Panc1 (cell line): ENCODE measurements at regions not wholly inside any gene's neighbourhood (a gene's known extent, or its start where the extent isn't known, plus 50 kb on each side); places are given as distances from the start of the nearest gene placed in this dataset.

ENCODE experiments used
- ATAC-seq: fragments of 200-7000 bp; cut with Tn5 transposase; 2 replicates; pipeline ENCODE4 v1.9.1; 2020; ENCODE audit warnings: mild to moderate bottlenecking, moderate library complexity
- BruUV-seq: library from RNA; stranded (reverse); fragments of 400-500 nt; replicated peaks from 2 replicates; lab custom pipeline; 2021; lab: Mats Ljungman, UMichigan
- CTCF ChIA-PET: fragments of 300-600 bp; sonication (Branson Sonifier 250); formaldehyde crosslinking; loops from one replicate; lab custom pipeline; 2022; ENCODE audit warnings: antibody characterized with exemption; lab: Charles Lee
- POLR2A ChIA-PET: fragments of 300-600 bp; sonication (Branson Sonifier 250); formaldehyde crosslinking; loops from one replicate; lab custom pipeline; 2022; ENCODE audit warnings: antibody characterized with exemption; lab: Charles Lee
- DNase-seq: peaks from one replicate; pipeline ENCODE4 v3.0.0-alpha.2; 2010; ENCODE audit warnings: low read depth, low spot score
- H3K27ac ChIP-seq: 2 replicates; pipeline ENCODE4 v1.5.1; 2011; ENCODE audit warnings: mild to moderate bottlenecking, low read length, inconsistent platforms
- H3K27me3 ChIP-seq: fragments of 200-500 bp; sonication (Bioruptor generic); 2 replicates; pipeline ENCODE4 v1.6.0; 2014; ENCODE audit warnings: low read length, inconsistent platforms; ENCODE audit not compliant: control insufficient read depth, insufficient read depth
- H3K36me3 ChIP-seq: fragments of 200-500 bp; sonication (Bioruptor generic); 2 replicates; pipeline ENCODE4 v1.5.1; 2014; ENCODE audit warnings: inconsistent platforms, mild to moderate bottlenecking, low read length, moderate library complexity; ENCODE audit not compliant: control insufficient read depth, insufficient read depth
- H3K4me1 ChIP-seq: 2 replicates; pipeline ENCODE4 v1.5.1; 2011; ENCODE audit warnings: inconsistent platforms, mild to moderate bottlenecking, low read length, moderate library complexity; ENCODE audit not compliant: control insufficient read depth, insufficient read depth
- H3K4me3 ChIP-seq, 2 experiments: 2 replicates each; pipeline ENCODE4 v1.5.1; 2011 to 2012; ENCODE audit warnings: low read depth in 2 of 2, low read length in 2 of 2, mild to moderate bottlenecking in 2 of 2, inconsistent platforms in 1 of 2, moderate library complexity in 1 of 2
- H3K9me3 ChIP-seq: fragments of 200-500 bp; sonication (Bioruptor generic); 2 replicates; pipeline ENCODE4 v1.5.1; 2014; ENCODE audit warnings: low read depth, mild to moderate bottlenecking, inconsistent platforms, low read length, moderate library complexity; ENCODE audit not compliant: control insufficient read depth, insufficient read depth
- POLR2AphosphoS5 ChIP-seq: IDR thresholded peaks from 2 replicates; pipeline ENCODE4 v1.6.1; 2012; ENCODE audit warnings: mild to moderate bottlenecking, low read depth, low read length, moderate library complexity
- SIN3A ChIP-seq: IDR thresholded peaks from 2 replicates; pipeline ENCODE4 v1.6.1; 2012; ENCODE audit warnings: low read depth, mild to moderate bottlenecking, low read length, moderate library complexity, borderline replicate concordance; ENCODE audit not compliant: insufficient read depth
- TCF7L2 ChIP-seq: IDR thresholded peaks from 2 replicates; pipeline ENCODE4 v1.6.1; 2011; ENCODE audit warnings: mild to moderate bottlenecking, low read depth, low read length, inconsistent platforms
- in situ Hi-C: cut with HindIII; loops from 2 replicates; pipeline ENCODE4 v1.10.0; 2016; ENCODE audit warnings: low sequenced_read_pairs, low pct_unique_long_range_greater_than_20kb
- intact Hi-C: fragments of 100-400 bp; cut with micrococcal nuclease; formaldehyde crosslinking; loops from one replicate; pipeline ENCODE4 v1.10.0; 2022; ENCODE audit not compliant: unreplicated experiment
- TF ChIP-seq, protein P1 (sequence below), 2 experiments: IDR thresholded peaks; 2 replicates each; pipeline ENCODE4 v1.6.1; 2011 to 2012; ENCODE audit warnings: low read depth in 2 of 2, control low read depth in 1 of 2, low read length in 1 of 2, mild to moderate bottlenecking in 1 of 2, moderate library complexity in 1 of 2; ENCODE audit not compliant: insufficient read depth in 1 of 2
- TF ChIP-seq, protein P2 (sequence below): fragments of 450-650 bp; IDR thresholded peaks from 2 replicates; pipeline ENCODE4 v1.5.1; 2017; ENCODE audit warnings: mild to moderate bottlenecking

DNA sequence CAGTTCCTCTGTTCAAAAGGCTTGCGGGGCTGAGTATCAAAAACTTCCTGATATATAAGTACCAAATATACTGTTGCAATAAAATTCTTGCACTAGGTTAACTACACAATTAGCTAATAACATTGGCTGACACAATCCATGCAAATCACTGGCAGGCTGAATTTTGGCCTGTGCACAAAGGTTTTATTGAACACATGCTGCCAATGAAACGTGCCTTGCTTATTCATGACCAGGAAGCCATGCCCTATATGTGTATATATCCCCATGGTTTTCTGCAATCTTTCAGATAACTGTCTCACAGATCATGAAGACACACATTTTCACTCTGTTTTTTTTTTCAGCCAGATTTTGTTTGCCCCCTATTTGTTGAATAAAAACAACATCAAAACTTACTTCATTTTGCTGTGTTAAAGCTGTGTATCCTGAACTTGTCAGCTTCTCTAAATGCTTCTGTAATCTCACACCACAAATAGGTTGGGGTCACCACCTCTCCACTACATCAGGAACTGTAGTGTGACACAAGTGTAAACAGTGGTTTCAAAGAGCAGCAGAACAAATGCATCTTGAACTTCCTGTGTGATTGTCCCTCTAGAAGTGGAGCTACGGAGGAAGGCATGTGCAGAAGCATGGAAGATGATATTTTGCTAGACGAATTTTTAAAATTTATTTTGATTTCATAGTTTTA is 920.7 kb upstream of the NR2F2 start:
- CTCF ChIA-PET, result no interaction called here
- Histone ChIP-seq H3K36me3 (no peaks in the 10 kb centered on the region), H3K4me3 (no peak overlapping the region), H3K27ac (no peak overlapping the region), H3K4me1 (no peaks in the 10 kb centered on the region), H3K9me3 (no peaks in the 10 kb centered on the region), H3K27me3 (no peaks in the 10 kb centered on the region)
- TF ChIP-seq, protein P1, sequence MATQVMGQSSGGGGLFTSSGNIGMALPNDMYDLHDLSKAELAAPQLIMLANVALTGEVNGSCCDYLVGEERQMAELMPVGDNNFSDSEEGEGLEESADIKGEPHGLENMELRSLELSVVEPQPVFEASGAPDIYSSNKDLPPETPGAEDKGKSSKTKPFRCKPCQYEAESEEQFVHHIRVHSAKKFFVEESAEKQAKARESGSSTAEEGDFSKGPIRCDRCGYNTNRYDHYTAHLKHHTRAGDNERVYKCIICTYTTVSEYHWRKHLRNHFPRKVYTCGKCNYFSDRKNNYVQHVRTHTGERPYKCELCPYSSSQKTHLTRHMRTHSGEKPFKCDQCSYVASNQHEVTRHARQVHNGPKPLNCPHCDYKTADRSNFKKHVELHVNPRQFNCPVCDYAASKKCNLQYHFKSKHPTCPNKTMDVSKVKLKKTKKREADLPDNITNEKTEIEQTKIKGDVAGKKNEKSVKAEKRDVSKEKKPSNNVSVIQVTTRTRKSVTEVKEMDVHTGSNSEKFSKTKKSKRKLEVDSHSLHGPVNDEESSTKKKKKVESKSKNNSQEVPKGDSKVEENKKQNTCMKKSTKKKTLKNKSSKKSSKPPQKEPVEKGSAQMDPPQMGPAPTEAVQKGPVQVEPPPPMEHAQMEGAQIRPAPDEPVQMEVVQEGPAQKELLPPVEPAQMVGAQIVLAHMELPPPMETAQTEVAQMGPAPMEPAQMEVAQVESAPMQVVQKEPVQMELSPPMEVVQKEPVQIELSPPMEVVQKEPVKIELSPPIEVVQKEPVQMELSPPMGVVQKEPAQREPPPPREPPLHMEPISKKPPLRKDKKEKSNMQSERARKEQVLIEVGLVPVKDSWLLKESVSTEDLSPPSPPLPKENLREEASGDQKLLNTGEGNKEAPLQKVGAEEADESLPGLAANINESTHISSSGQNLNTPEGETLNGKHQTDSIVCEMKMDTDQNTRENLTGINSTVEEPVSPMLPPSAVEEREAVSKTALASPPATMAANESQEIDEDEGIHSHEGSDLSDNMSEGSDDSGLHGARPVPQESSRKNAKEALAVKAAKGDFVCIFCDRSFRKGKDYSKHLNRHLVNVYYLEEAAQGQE (IDR thresholded peaks at IDR 0.05; ENCODE audit: insufficient read depth in 1 of 2, low read depth in 2 of 2, low read length in 1 of 2), result no peak
- TF ChIP-seq, protein P2, sequence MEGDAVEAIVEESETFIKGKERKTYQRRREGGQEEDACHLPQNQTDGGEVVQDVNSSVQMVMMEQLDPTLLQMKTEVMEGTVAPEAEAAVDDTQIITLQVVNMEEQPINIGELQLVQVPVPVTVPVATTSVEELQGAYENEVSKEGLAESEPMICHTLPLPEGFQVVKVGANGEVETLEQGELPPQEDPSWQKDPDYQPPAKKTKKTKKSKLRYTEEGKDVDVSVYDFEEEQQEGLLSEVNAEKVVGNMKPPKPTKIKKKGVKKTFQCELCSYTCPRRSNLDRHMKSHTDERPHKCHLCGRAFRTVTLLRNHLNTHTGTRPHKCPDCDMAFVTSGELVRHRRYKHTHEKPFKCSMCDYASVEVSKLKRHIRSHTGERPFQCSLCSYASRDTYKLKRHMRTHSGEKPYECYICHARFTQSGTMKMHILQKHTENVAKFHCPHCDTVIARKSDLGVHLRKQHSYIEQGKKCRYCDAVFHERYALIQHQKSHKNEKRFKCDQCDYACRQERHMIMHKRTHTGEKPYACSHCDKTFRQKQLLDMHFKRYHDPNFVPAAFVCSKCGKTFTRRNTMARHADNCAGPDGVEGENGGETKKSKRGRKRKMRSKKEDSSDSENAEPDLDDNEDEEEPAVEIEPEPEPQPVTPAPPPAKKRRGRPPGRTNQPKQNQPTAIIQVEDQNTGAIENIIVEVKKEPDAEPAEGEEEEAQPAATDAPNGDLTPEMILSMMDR, result no peak
- TF ChIP-seq SIN3A (no peak), TCF7L2 (no peak), POLR2AphosphoS5 (no peak)
- intact Hi-C loops (no loop called here), in situ Hi-C loops (no loop called here)
- ATAC-seq (no peak), DNase-seq (no peak)
- BruUV-seq, result no TSS peak
- POLR2A ChIA-PET, result no interaction called here

DNA sequence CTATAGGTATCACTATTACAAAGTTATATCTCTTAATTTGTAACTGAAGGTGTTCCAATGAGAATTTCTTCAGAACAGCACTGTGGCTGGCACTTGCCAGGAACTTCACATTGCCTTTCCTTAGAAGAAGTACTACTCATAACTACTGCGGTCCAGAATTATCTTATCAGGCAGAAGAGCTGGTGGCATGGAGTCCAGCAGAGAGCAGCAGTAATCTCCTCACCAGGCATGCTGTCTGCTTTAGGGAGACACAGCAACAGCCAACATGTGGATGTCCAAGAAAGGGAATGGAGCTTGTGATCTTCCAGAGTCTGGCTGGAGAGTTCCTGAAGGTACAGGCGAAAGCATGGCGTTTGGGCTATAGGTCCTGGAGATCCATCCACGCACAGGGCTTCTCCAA is 919.7 kb upstream of the NR2F2 start:
- ATAC-seq, result no peak
- in situ Hi-C loops (no loop called here), intact Hi-C loops (no loop called here)
- no peak overlapping the region for H3K27ac ChIP-seq
- H3K4me3 ChIP-seq, result no peak overlapping the region
- no peak for DNase-seq
- no peaks in the 10 kb centered on the region for H3K9me3 ChIP-seq
- H3K36me3 ChIP-seq, result no peaks in the 10 kb centered on the region
- TF ChIP-seq, protein P2, result no peak
- TF ChIP-seq, protein P1 (IDR thresholded peaks at IDR 0.05; ENCODE audit: insufficient read depth in 1 of 2, low read depth in 2 of 2, low read length in 1 of 2), result no peak
- TF ChIP-seq SIN3A (no peak), POLR2AphosphoS5 (no peak), TCF7L2 (no peak)
- ChIA-PET POLR2A (no interaction called here), CTCF (no interaction called here)
- BruUV-seq, result no TSS peak
- H3K4me1 ChIP-seq, result no peaks in the 10 kb centered on the region
- no peaks in the 10 kb centered on the region for H3K27me3 ChIP-seq
